DOHH2 (cell line): ENCODE measurements at regions not wholly inside any gene's neighbourhood (a gene's known extent, or its start where the extent isn't known, plus 50 kb on each side); places are given as distances from the start of the nearest gene placed in this dataset.

Experiments used
- H3F3A ChIP-seq: fragments of 200-600 bp; sonication (generic), shearing (Covaris generic); 2 replicates; pipeline ENCODE4 v1.6.0; 2016; ENCODE audit warnings: antibody characterized with exemption, mild to moderate bottlenecking; ENCODE audit not compliant: control insufficient read depth, insufficient read depth
- H3K27ac ChIP-seq: fragments of 200-600 bp; sonication (generic); 2 replicates; pipeline ENCODE4 v1.5.1; 2014; ENCODE audit warnings: low read depth, mild to moderate bottlenecking, low read length, moderate library complexity
- H3K27me3 ChIP-seq: fragments of 200-600 bp; sonication (generic); 2 replicates; pipeline ENCODE4 v1.6.1; 2014; ENCODE audit warnings: mild to moderate bottlenecking, low read length, mixed read lengths; ENCODE audit not compliant: control insufficient read depth
- H3K36me3 ChIP-seq: fragments of 200-600 bp; sonication (generic); 2 replicates; pipeline ENCODE4 v1.6.1; 2014; ENCODE audit warnings: mild to moderate bottlenecking, low read length, moderate library complexity, mixed read lengths; ENCODE audit not compliant: control insufficient read depth
- H3K4me1 ChIP-seq: fragments of 200-600 bp; sonication (generic); 2 replicates; pipeline ENCODE4 v1.6.1; 2014; ENCODE audit warnings: mild to moderate bottlenecking, low read length, mixed read lengths; ENCODE audit not compliant: control insufficient read depth
- H3K4me2 ChIP-seq: fragments of 200-600 bp; sonication (generic); 2 replicates; pipeline ENCODE4 v1.6.0; 2014; ENCODE audit warnings: mild to moderate bottlenecking, low read length, moderate library complexity
- H3K4me3 ChIP-seq: fragments of 200-600 bp; sonication (generic); 2 replicates; pipeline ENCODE4 v1.5.1; 2014; ENCODE audit warnings: mild to moderate bottlenecking, low read length, mixed read lengths
- H3K79me2 ChIP-seq: fragments of 200-600 bp; sonication (generic); 2 replicates; pipeline ENCODE4 v1.6.1; 2014; ENCODE audit warnings: mild to moderate bottlenecking, low read length, mixed read lengths; ENCODE audit not compliant: control insufficient read depth
- H3K9me2 ChIP-seq: fragments of 200-600 bp; sonication (generic); replicated peaks from 2 replicates; pipeline ENCODE4 v1.6.1; 2014; ENCODE audit warnings: mild to moderate bottlenecking, low read length, mixed read lengths; ENCODE audit not compliant: control insufficient read depth
- H3K9me3 ChIP-seq: fragments of 200-600 bp; sonication (generic); 2 replicates; pipeline ENCODE4 v1.6.1; 2014; ENCODE audit warnings: antibody characterized with exemption, low read length, mixed read lengths; ENCODE audit not compliant: control insufficient read depth, insufficient read depth
- H4K20me1 ChIP-seq: fragments of 200-600 bp; sonication (generic); 2 replicates; pipeline ENCODE4 v1.6.0; 2014; ENCODE audit warnings: low read depth, mild to moderate bottlenecking, antibody characterized with exemption, low read length, moderate library complexity; ENCODE audit not compliant: control insufficient read depth, insufficient read depth
- EZH2phosphoT487 ChIP-seq: fragments of 200-600 bp; sonication (generic); IDR thresholded peaks from 2 replicates; pipeline ENCODE4 v1.6.1; 2017; ENCODE audit warnings: borderline replicate concordance, mild to moderate bottlenecking, antibody characterized with exemption, low read length, moderate library complexity, mixed read lengths
- TF ChIP-seq, protein P1 (sequence below): fragments of 200-600 bp; sonication (generic); IDR thresholded peaks from one replicate; pipeline ENCODE4 v1.5.1; 2014; ENCODE audit warnings: antibody characterized with exemption, mild to moderate bottlenecking, low read depth, low read length; ENCODE audit not compliant: poor library complexity, severe bottlenecking

DNA sequence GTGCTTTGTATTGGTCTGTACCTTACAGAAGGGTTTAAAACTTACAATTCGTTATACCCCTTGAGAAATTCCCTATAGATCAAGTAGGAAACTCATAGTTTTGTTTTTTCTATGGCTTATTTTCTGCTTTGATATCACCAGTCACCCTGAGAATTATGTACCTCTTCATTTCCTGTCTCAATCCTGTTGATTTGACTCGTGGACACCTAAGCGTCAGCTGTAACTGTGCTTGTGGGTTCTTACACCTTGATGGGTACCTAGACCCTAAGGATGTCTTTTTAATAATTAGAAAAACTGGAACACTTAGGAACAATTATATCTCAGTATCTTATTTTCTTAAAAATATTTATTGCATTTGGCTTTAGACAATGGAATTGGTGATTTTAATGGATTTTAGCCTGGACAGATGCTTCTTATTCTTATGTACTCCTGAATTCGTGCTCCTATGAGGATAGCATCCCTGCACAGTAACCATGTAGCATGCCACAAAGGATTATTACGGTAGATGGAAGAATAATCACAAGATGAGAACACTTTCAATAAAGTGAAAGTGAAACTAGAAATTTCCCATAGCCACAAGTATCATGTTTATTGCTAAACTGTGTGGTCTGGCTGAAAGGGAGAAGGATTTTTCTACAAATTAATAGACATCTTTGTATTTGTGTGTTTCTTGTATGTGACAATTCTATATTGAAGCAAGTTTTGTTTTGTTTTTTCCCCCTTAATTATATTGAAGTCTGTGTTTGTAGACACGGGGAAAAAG is 1920.3 kb upstream of the WWC1 start:
- Histone ChIP-seq H3K27ac (no peak overlapping the region), H3K79me2 (no peaks in the 10 kb centered on the region), H3K9me2 (no peaks in the 10 kb centered on the region), H3K27me3 (no peaks in the 10 kb centered on the region), H3F3A (no peaks in the 10 kb centered on the region), H3K4me1 (no peaks in the 10 kb centered on the region), H3K9me3 (no peaks in the 10 kb centered on the region), H3K4me3 (no peak overlapping the region), H3K36me3 (no peaks in the 10 kb centered on the region), H4K20me1 (no peaks in the 10 kb centered on the region), H3K4me2 (no peak overlapping the region)
- no peak for TF ChIP-seq EZH2phosphoT487
- TF ChIP-seq, protein P1, sequence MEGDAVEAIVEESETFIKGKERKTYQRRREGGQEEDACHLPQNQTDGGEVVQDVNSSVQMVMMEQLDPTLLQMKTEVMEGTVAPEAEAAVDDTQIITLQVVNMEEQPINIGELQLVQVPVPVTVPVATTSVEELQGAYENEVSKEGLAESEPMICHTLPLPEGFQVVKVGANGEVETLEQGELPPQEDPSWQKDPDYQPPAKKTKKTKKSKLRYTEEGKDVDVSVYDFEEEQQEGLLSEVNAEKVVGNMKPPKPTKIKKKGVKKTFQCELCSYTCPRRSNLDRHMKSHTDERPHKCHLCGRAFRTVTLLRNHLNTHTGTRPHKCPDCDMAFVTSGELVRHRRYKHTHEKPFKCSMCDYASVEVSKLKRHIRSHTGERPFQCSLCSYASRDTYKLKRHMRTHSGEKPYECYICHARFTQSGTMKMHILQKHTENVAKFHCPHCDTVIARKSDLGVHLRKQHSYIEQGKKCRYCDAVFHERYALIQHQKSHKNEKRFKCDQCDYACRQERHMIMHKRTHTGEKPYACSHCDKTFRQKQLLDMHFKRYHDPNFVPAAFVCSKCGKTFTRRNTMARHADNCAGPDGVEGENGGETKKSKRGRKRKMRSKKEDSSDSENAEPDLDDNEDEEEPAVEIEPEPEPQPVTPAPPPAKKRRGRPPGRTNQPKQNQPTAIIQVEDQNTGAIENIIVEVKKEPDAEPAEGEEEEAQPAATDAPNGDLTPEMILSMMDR = no peak

DNA sequence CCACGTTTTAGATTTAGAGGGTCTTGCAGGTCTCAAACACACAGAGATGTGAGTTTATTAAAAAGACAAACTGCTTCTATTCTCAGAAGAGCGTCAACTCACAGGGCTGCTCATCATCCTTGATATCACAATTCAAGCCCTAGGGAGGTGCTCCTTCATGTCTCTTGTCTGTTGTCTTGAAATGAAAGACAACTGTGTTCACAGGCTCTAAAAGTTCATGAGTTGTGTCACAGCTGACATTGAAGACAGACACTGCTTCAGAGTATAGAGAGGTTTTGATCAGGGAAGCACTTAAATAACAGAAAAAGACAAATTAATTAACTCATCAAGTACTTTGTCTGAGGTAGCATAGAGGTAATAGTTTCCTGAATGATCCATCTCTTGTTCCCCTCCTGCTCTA is 1917.6 kb upstream of the WWC1 start:
- TF ChIP-seq, protein P1 = no peak
- TF ChIP-seq EZH2phosphoT487 = no peak
- Histone ChIP-seq H3K4me1 (no peaks in the 10 kb centered on the region), H3K4me3 (no peak overlapping the region), H3K27me3 (no peaks in the 10 kb centered on the region), H3K27ac (no peak overlapping the region), H4K20me1 (no peaks in the 10 kb centered on the region), H3K36me3 (no peaks in the 10 kb centered on the region), H3K9me2 (no peaks in the 10 kb centered on the region), H3F3A (no peaks in the 10 kb centered on the region), H3K79me2 (no peaks in the 10 kb centered on the region), H3K9me3 (no peaks in the 10 kb centered on the region), H3K4me2 (no peak overlapping the region)

DNA sequence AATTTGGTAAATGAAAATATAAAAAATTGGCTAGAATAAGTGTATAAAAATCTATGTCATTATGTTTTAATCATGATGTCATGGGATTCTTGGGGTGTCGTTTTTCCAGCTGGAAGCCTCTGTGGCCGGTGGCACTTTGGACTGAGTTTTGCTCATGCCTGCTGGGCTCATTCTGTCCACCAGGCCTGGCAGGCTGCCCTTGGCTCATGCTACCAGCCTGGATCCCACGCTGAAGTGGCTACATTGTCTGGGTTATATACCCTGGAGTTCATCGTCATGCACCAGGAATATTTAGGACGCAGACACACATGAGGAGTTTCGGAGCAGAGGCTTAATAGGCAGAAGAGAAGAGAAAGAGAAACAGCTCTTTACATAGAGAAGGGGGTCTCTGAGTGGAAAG is 1913.7 kb upstream of the WWC1 start:
- no peaks in the 10 kb centered on the region for H3K36me3 ChIP-seq
- no peak overlapping the region for H3K4me2 ChIP-seq
- H3K4me3 ChIP-seq = no peak overlapping the region
- TF ChIP-seq, protein P1 = no peak
- no peak for TF ChIP-seq EZH2phosphoT487
- no peaks in the 10 kb centered on the region; the same call in 1 of the 2 replicates for H3K9me3 ChIP-seq
- H3K27me3 ChIP-seq = no peaks in the 10 kb centered on the region
- no peaks in the 10 kb centered on the region for H3K4me1 ChIP-seq
- H4K20me1 ChIP-seq = no peaks in the 10 kb centered on the region
- H3K9me2 ChIP-seq = no peaks in the 10 kb centered on the region
- no peaks in the 10 kb centered on the region for H3F3A ChIP-seq
- no peaks in the 10 kb centered on the region for H3K79me2 ChIP-seq
- no peak overlapping the region for H3K27ac ChIP-seq
